HG03442 (cell line): ENCODE measurements at regions not wholly inside any gene's neighbourhood (a gene's known extent, or its start where the extent isn't known, plus 50 kb on each side); places are given as distances from the start of the nearest gene placed in this dataset.

Experiments used
- ATAC-seq: cut with Tn5 transposase; IDR thresholded peaks from one replicate; pipeline ENCODE4 v1.9.1; 2021; ENCODE audit warnings: mild to moderate bottlenecking, moderate library complexity; ENCODE audit not compliant: unreplicated experiment

GRCh38 chr18:11237484-11237883, 88.1 kb upstream of the PIEZO2 start:
- ATAC-seq: no peak

GRCh38 chr18:11237066-11237465, 87.7 kb upstream of the PIEZO2 start:
- ATAC-seq: no peak

GRCh38 chr18:11224153-11224552, 74.8 kb upstream of the PIEZO2 start:
- no peak for ATAC-seq

GRCh38 chr18:11219571-11219970, 70.2 kb upstream of the PIEZO2 start:
- ATAC-seq: no peak

- no peak for ATAC-seq
These were observed 65.8 kb upstream of the PIEZO2 start for GRCh38 chr18:11215216-11215615.

GRCh38 chr18:11204020-11204419, 54.7 kb upstream of the PIEZO2 start:
- no peak for ATAC-seq

GRCh38 chr18:11199477-11199876, 50.1 kb upstream of the PIEZO2 start:
- no peak for ATAC-seq
